HuH-7.5 (cell line): ENCODE measurements at regions not wholly inside any gene's neighbourhood (a gene's known extent, or its start where the extent isn't known, plus 50 kb on each side); places are given as distances from the start of the nearest gene placed in this dataset.

ENCODE experiments used
- DNase-seq: peaks from one replicate; pipeline ENCODE4 v3.0.0; 2011; ENCODE audit warnings: low spot score

- no peak for DNase-seq
Measured at GRCh38 chr14:101215927-101216326, 312.4 kb upstream of the RTL1 start.

GRCh38 chr14:101216366-101217079 lies 313.0 kb upstream of the RTL1 start:
- no peak for DNase-seq

DNA sequence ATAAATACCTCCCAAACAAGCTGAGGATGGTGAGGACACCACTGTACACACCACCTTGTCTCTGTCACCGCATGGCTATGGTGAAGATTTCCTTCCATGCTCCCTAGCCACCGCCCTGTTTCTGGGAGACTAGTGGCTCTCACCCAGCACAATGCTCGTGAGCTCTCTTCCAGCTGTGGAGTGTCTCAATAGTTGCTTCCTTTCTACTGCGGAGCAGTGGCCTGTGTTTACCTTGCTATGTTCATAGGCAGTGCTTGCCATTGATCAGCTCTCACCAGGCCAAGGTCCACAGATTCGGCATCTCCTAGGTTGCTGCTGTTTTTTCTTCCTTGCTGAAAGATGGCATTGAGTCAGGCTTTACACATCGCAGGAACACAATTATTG lies 313.6 kb upstream of the RTL1 start:
- DNase-seq = no peak

DNA sequence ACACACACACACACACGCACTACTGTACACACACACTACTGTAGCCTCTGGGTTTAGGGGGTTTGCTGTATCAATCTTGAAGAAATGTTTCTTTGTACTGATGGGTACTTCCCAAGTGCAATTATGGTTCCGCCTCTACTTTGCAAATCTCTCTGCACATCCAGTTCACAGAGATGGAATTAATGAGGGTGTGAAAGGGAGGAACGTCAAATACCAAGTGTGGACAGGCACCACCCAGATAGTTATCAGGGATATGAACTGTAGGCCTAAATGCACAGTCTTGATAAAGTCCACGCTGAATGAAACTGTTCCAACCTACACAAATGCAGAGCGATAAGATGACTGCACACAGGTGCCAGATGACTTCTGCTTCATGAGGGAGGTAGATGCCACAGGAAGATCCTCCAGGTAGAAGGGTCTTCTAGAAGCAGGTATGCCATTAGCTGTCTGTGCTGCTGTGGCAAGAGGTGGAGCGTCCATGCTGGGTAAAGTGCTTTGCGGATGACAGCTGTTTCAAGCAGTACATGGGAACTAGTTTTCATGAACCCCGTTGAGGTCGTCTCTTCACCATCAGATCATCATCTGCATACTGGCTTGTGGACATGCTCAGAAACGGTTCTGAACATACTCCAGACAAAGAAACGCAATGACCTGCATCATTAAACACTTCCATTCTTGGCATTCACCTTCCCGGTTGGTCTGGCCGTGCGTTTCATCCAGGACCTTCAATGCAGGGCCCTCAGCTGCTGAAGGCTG lies 314.3 kb upstream of the RTL1 start:
- DNase-seq = no peak

- no peak for DNase-seq
Measured at GRCh38 chr14:101219896-101220703, 316.6 kb upstream of the RTL1 start.

DNA sequence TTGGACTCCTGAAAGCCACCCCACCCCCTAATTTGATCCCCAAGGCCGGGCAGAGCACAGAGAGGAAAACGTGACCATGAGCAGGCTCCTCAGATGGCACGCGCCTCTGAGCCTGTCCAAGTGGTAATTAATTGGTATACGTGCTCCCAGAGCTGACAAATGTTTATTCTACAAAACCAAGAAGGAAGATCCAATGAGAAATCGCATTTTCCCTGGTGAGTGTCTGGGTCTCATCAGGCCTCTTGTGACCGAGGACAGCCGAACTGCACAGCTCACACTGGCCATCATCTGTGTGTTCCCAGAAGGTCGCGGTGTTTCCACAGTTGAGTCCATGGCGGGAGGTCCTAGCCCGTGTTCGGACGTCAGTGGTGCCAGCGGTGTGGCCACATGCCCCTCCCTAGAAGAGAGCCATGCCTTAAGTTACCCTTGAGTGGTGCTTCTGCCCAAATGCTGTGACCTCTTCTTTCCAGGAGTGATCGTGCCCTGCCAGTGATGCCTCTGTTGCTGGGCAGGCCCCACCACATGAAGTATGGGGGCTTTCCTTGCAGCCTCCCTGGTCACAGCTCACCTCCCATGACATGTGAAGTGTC lies 317.5 kb upstream of the RTL1 start:
- DNase-seq = no peak

DNA sequence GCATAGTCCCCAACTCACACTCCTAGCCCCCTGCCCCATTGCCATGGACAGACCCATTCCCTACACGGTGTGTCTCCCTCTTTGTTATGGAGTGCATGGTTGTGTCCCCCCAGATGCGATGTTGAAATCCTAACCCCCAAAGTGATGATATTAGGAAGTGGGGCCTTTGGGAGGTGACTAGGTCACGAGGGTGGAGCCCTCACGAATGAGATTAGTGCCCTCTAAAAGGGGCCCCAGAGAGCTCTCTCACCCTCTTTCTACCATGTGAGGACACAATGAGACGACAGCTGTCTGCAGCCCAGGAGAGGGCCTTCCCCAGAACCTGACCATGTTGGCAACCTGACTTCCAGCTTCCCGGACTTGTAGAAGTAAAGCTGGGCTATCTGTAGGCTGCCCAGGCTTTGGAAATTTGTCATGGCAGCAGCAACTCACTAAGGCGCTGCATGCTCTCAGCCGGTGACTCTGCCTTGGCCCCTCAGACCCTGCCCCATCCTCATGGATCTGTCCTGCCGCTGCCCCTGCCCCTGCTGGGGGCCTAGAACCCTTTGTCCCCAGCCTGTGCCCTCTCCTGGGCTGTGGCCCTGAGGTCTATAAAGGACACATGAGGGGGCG lies 318.1 kb upstream of the RTL1 start:
- DNase-seq = no peak

DNA sequence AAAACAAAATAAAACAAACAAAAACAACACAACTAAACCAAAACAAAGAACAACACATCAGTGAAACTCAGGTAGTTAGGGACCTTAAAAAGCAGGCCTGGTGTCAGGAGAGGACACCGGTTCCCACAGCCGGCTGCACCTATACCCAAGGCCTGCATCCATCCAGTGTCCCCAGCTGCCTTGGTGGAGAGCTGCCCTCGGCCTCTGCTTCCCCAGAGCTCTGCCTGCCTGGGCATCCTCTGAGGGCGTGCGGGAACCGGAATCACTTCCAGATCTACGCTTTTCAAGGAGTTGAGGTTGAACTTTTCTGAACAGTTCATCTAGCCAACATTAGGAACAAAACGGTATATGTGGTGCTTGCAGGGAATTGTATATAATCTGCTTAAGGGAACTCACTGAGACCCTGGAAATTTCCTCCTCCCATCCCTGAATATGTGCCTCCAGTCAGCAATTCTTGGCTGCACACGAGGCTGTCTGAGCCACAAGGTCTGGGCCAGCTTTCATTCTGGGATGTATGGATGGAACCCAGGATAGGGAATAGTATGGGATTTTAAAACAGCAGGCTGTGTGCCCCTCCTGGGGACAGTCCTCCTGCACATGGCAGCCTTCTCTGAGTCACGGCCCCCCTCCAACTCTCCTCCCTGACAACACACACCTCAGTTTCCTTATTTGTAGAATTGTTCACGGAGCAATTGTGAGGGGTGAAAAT lies 319.0 kb upstream of the RTL1 start:
- DNase-seq = no peak

GRCh38 chr14:101223127-101223526 lies 319.6 kb upstream of the RTL1 start:
- no peak for DNase-seq

DNA sequence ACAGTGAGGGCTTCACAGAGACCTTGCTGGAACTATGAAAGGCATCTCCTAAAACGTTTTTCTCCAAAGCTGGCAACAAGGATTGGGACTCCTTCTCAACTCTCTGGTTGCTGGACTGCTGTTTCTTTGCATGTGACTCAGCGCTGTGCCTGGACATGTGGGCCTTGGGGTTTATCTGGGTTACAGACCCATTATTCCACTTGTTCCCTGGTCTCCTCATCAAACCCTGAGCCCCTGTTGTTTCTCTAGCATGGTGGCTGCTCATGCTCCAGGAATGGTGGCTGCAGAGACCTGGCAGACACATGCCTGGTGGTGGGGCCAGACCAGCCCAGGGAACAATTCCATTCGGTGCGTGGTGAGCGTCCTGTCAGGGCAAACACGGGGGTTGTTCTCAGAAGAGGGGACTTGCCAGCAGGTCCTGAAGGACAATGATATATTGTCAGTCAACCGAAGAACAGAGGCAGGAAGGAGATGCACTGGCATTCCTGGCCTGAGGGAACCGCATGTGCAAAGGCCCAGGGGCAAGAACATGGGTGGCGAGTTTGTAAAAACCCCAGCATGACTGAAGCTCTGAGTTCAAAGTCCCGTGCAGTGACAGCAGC lies 320.1 kb upstream of the RTL1 start:
- DNase-seq = no peak

- DNase-seq = no peak
Measured at GRCh38 chr14:101224356-101225156, 321.0 kb upstream of the RTL1 start.

DNA sequence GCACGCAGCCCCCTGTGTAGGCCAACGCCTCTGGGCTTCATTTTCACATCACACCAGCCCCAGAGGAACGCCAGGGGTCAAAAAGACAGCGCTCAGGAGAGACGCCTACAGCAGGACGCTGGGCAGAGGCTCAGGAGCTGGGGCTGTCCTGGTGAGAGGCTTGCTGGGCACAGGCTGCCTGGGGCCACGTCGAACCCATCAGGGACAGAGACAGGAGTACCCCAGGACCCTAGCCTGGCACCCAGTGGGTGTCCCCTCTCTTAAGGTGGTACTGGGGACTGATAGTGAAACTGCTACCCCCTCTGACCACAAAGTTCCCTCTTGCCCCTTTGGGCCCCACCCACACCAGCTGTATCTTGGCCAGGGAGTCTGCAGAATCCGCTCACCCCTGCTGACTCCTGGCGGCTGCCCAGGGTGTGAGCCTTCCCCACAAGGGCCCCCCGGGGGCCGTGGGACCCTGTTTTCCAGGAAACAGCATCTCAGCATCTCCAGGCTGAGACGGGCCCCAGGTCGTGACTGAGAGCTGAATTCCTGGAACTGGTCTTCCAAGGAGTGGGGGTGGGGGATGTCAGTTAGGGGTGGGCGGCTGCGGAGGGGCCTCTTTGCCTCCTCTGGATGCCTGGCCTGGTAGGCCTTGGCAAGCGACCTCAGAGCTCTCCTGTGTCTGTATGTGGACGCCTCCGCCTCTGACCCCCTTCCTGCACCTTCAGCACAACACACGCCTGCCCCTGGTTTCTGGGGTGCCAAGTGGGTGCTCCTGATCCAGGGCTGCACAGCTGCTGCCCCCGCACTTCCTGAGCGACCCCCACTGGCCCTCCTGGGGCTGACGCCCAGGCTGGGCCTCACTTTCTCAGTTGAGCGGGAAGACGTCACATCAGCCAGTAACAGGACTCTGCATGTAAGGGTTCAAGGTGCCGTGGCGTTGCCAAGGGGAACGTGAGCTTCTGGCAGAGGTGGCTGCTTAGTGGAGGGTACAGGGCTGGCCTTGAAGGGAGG lies 321.9 kb upstream of the RTL1 start:
- no peak for DNase-seq

DNA sequence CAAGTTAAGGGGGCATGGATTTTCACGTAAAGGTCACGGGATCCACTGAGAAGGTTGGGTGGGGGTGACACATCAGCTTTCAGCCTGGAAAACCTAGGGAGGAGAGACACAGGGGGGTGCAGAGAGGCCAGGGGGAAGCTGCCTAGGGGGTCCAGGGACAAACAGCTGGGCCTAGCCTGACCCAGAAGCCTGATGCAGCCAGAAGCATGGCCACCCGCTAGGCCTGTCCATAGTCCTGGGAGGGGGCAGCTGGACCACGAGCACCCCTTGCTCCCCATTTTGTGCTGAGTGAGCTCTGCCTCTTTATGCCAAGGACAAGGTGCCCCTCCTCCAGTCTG lies 322.7 kb upstream of the RTL1 start:
- DNase-seq = no peak

DNA sequence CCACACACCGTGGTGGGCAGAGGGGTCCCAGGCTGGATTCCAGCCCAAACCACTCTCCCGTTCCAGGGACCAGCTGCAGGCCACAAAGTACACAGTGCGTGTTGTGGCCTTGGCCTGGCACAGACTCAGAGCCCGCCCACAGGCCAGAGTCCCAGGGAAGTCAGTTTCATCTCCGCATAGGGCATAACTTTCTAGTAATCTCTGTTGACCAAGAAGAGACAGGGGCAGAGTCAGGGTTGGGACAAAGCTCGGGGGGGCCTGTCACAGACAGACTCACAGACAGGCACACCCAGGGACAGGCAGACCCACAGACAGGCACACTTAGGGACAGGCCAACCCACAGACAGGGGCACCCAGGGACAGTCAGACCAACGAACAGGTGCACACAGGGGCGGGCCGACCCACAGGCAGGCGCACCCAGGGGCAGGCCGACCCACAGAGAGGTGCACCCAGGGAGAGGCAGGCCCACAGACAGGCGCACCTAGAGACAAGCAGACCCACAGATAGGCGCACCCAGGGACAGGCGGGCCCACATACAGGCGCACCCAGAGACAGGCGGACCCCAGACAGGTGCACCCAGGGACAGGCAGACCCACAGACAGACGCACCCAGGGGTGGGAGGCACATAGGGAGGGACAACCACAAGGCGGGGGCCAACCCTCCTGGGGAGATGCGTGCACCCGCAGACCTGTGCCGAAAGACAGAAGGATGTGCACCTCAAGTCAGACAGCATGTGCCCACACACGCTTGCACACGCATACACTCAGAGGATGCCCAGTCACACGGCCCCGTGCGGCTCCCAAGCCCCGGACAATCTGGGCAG lies 323.3 kb upstream of the RTL1 start:
- DNase-seq = no peak

- DNase-seq = no peak
Measured at GRCh38 chr14:101227611-101228594, 324.4 kb upstream of the RTL1 start.

DNA sequence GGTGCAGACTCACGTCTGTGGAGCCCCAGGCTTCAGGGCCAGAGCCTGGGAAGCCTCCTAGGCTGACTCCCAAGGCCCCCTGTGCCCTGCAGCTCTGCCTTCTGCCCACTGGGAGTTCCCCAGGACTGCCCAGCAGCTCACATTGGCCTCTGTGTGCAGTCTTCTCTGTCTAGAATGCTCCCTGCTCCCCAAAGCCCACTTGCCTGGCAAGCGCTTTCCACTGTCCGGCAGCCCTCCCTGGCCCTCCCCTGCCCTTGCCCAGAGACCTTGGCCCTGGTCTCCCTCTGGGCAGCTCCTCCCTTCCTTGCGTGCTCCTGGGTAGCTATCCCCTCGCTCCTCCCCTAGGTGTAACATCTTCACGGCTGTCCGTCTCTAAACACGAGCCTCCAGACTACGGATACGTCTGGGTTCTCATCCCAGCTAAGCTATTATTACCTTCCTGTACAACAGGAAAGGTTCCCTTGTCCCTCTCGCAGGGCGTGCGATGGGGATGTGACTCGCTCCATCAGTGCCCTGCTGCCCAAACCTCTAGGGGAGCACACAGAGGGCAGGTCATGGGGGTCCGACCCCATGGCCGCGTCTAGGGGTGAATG lies 325.5 kb upstream of the RTL1 start:
- DNase-seq = no peak

GRCh38 chr14:101229666-101230065 lies 326.1 kb upstream of the RTL1 start:
- DNase-seq = no peak
